HL-60 (cell line): ENCODE measurements at regions not wholly inside any gene's neighbourhood (a gene's known extent, or its start where the extent isn't known, plus 50 kb on each side); places are given as distances from the start of the nearest gene placed in this dataset.

Experiments used
- DNase-seq, 2 experiments: peaks; one replicate each; pipeline ENCODE4 v3.0.0-alpha.2; 2010 to 2020; ENCODE audit warnings: low read depth in 1 of 2, low spot score in 1 of 2
- H3K27ac ChIP-seq: fragments of 250-450 bp; sonication (Bioruptor Pico); replicated peaks from 2 replicates; pipeline ENCODE4 v1.5.1; 2020; ENCODE audit warnings: mild to moderate bottlenecking, moderate library complexity
- H3K27me3 ChIP-seq: fragments of 250-450 bp; sonication (Bioruptor Pico); 2 replicates; pipeline ENCODE4 v1.5.1; 2021; ENCODE audit warnings: mild to moderate bottlenecking, moderate library complexity; ENCODE audit not compliant: insufficient read depth, poor library complexity, severe bottlenecking
- H3K4me3 ChIP-seq: replicated peaks from 2 replicates; pipeline ENCODE4 v1.5.1; 2011; ENCODE audit warnings: mild to moderate bottlenecking, control low read depth, low read length; ENCODE audit not compliant: insufficient read depth
- CTCF ChIP-seq: IDR thresholded peaks from one replicate; pipeline ENCODE4 v1.5.1; 2011; ENCODE audit warnings: low read length, control low read depth, inconsistent platforms; ENCODE audit not compliant: insufficient read depth
- GABPA ChIP-seq: IDR thresholded peaks from 2 replicates; pipeline ENCODE4 v1.6.1; 2012; ENCODE audit warnings: low read depth
- POLR2AphosphoS5 ChIP-seq: IDR thresholded peaks from 2 replicates; pipeline ENCODE4 v1.6.1; 2012; ENCODE audit warnings: low read depth
- REST ChIP-seq: IDR thresholded peaks from 2 replicates; pipeline ENCODE4 v1.6.1; 2012; ENCODE audit warnings: low read depth; ENCODE audit not compliant: insufficient replicate concordance
- SPI1 ChIP-seq: IDR thresholded peaks from 2 replicates; pipeline ENCODE4 v1.6.1; 2012; ENCODE audit warnings: low read depth, mild to moderate bottlenecking, borderline replicate concordance

- TF ChIP-seq REST: no peak
- no peak for TF ChIP-seq SPI1
- TF ChIP-seq POLR2AphosphoS5: no peak
- no peak for TF ChIP-seq CTCF
- no peak for TF ChIP-seq GABPA
- peak in 1 of 2 experiments; percentile 9 for DNase-seq
- Histone ChIP-seq H3K27me3 (no peaks in the 10 kb centered on the region), H3K27ac (no peak overlapping the region), H3K4me3 (no peak overlapping the region)
Measured at GRCh38 chr6:145367149-145367548, 368.2 kb downstream of the EPM2A start.

GRCh38 chr6:145368075-145368474, 367.2 kb downstream of the EPM2A start:
- DNase-seq: no peak
- TF ChIP-seq GABPA: no peak
- TF ChIP-seq SPI1: no peak
- no peak for TF ChIP-seq REST
- no peak for TF ChIP-seq POLR2AphosphoS5
- TF ChIP-seq CTCF: no peak
- Histone ChIP-seq H3K27me3 (no peaks in the 10 kb centered on the region), H3K4me3 (no peak overlapping the region), H3K27ac (no peak overlapping the region)

- TF ChIP-seq SPI1: no peak
- TF ChIP-seq REST: no peak
- no peak for TF ChIP-seq CTCF
- no peak for TF ChIP-seq POLR2AphosphoS5
- TF ChIP-seq GABPA: no peak
- no peak for DNase-seq
- H3K27me3 ChIP-seq: no peaks in the 10 kb centered on the region
- no peak overlapping the region for H3K27ac ChIP-seq
- H3K4me3 ChIP-seq: no peak overlapping the region
Measured at GRCh38 chr6:145370559-145370958, 364.8 kb downstream of the EPM2A start.
